Epithelial cell of prostate (primary cell): ENCODE measurements at regions not wholly inside any gene's neighbourhood (a gene's known extent, or its start where the extent isn't known, plus 50 kb on each side); places are given as distances from the start of the nearest gene placed in this dataset.

ENCODE experiments used
- DNase-seq: peaks from one replicate; pipeline ENCODE4 v3.0.0-alpha.2; 2011; ENCODE audit warnings: low read depth, low spot score
- H3K27ac ChIP-seq: fragments of 450-650 bp; 2 replicates; pipeline ENCODE4 v1.5.1; 2017; ENCODE audit warnings: mild to moderate bottlenecking

- no peak for DNase-seq
Observed at GRCh38 chr1:168365719-168366479, 85.2 kb downstream of the TBX19 start.

More at GRCh38 chr1:168365719-168366479, 85.2 kb downstream of the TBX19 start:
- no peak overlapping the region for H3K27ac ChIP-seq
